Stomach (tissue), 8 donors: ENCODE measurements at regions not wholly inside any gene's neighbourhood (a gene's known extent, or its start where the extent isn't known, plus 50 kb on each side); places are given as distances from the start of the nearest gene placed in this dataset.
A peak's percentile ranks its signal among the peaks of the same experiment; 100 is the strongest.

Experiments
- DNase-seq, 2 donors: peaks; one replicate each; pipeline versions ENCODE4 v3.0.0 to v3.0.0-alpha.2; 2013 to 2019
- H3K27ac ChIP-seq, 5 donors: fragments of 200-600 bp in 4 of 5; sonication (generic) in 4 of 5; one replicate each; pipeline ENCODE4 v1.5.1; 2013 to 2019; ENCODE audit warnings: mild to moderate bottlenecking in 1 of 5, moderate library complexity in 1 of 5
- H3K27me3 ChIP-seq, 3 donors: fragments of 200-600 bp; sonication (generic); one replicate each; pipeline ENCODE4 v1.5.1; 2017 to 2019; ENCODE audit warnings: mixed run types in 1 of 3
- H3K36me3 ChIP-seq, 4 donors: fragments of 200-600 bp; sonication (generic); 1 replicate in 3 of 4; 2 replicates in 1 of 4; pipeline ENCODE4 v1.5.1; 2016 to 2019
- H3K4me1 ChIP-seq, 4 donors: fragments of 200-600 bp; sonication (generic); one replicate each; pipeline ENCODE4 v1.5.1; 2016 to 2019
- H3K4me3 ChIP-seq, 4 donors: fragments of 200-600 bp; sonication (generic) in 3 of 4; one replicate each; pipeline ENCODE4 v1.5.1; 2016 to 2019; ENCODE audit warnings: mild to moderate bottlenecking in 1 of 4
- H3K9me3 ChIP-seq, 4 donors: fragments of 200-600 bp; sonication (generic); one replicate each; pipeline ENCODE4 v1.5.1; 2016 to 2019
- CTCF ChIP-seq, 7 experiments: fragments of 450-650 bp in 4 of 7; fragments of 200-600 bp in 3 of 7; sonication (generic) in 3 of 7; IDR thresholded peaks; one replicate each; pipeline ENCODE4 v1.5.1; 2016 to 2019; ENCODE audit warnings: antibody characterized with exemption in 7 of 7, control low read depth in 2 of 7, mild to moderate bottlenecking in 1 of 7
- EP300 ChIP-seq: sonication (generic); formaldehyde crosslinking; IDR thresholded peaks from one replicate; pipeline ENCODE4 v1.6.1; 2017; ENCODE audit warnings: antibody characterized with exemption
- POLR2A ChIP-seq, 4 donors: fragments of 450-650 bp; IDR thresholded peaks; one replicate each; pipeline ENCODE4 v1.6.1; 2016; ENCODE audit warnings: antibody characterized with exemption in 4 of 4, control low read depth in 2 of 4, mild to moderate bottlenecking in 1 of 4, moderate library complexity in 1 of 4
- POLR2AphosphoS5 ChIP-seq, 3 donors: sonication (generic); formaldehyde crosslinking; IDR thresholded peaks; one replicate each; pipeline ENCODE4 v1.6.1; 2016; ENCODE audit warnings: antibody characterized with exemption in 3 of 3
- whole genome bisulfite sequencing, 5 donors: extraction: QIAGEN DNeasy Blood & Tissue Kit in 3 of 5; methylation state at CpG; one replicate each; pipeline versions ENCODE4 v1.1.5 to v1.1.7; 2013 to 2018; 5-methylcytosine and 5-hydroxymethylcytosine counted together
- intact Hi-C: fragments of 100-400 bp; cut with DNase I; formaldehyde crosslinking; loops from one replicate; pipeline ENCODE4 v1.15.1; 2023; ENCODE audit warnings: low total_unique reads
- donor health status: healthy with polysubstance abuse.
- donor health status: Bipolar disorder and iron deficiency.
- donor health status: healthy.

- Histone ChIP-seq H3K27me3 (no peaks in the 10 kb centered on the region), H3K36me3 (no peaks in the 10 kb centered on the region), H3K4me3 (no peak overlapping the region), H3K27ac (no peak overlapping the region), H3K9me3 (no peaks in the 10 kb centered on the region), H3K4me1 (peaks cover 0 to 11% (median 0%) of the 10 kb centered on the region in 4 donors)
- TF ChIP-seq CTCF (IDR thresholded peaks at IDR 0.05) = no peak
- TF ChIP-seq POLR2AphosphoS5 (IDR thresholded peaks at IDR 0.05) = no peak
- TF ChIP-seq EP300 = no peak
- TF ChIP-seq POLR2A (IDR thresholded peaks at IDR 0.05) = no peak
- intact Hi-C loops = no loop called here
- DNase-seq = no peak
- WGBS, 5 donors = 92 to 94% (median 93%) methylated on average over 2 of the region's 2 CpGs
These were observed 460.7 kb downstream of the INSC start for GRCh38 chr11:15575409-15575808.

GRCh38 chr11:15576769-15577168, 462.0 kb downstream of the INSC start:
- intact Hi-C loops = no loop called here
- no peak for DNase-seq
- Histone ChIP-seq H3K4me1 (peaks cover 0 to 11% (median 0%) of the 10 kb centered on the region in 4 donors), H3K4me3 (no peak overlapping the region), H3K36me3 (no peaks in the 10 kb centered on the region), H3K27ac (peak overlapping the region in 2 of 5 donors; percentile 37 to 38), H3K27me3 (no peaks in the 10 kb centered on the region), H3K9me3 (no peaks in the 10 kb centered on the region)
- 81 to 91% (median 84%) methylated on average over 4 of the region's 4 CpGs for WGBS, 5 donors
- no peak for TF ChIP-seq CTCF (IDR thresholded peaks at IDR 0.05)
- TF ChIP-seq POLR2AphosphoS5 (IDR thresholded peaks at IDR 0.05) = no peak
- TF ChIP-seq EP300 = no peak
- TF ChIP-seq POLR2A (IDR thresholded peaks at IDR 0.05) = no peak

GRCh38 chr11:15577519-15577918, 462.8 kb downstream of the INSC start:
- peaks cover 0 to 11% (median 0%) of the 10 kb centered on the region in 4 donors for H3K4me1 ChIP-seq
- 69 to 81% (median 78%) methylated on average over 2 of the region's 2 CpGs for WGBS, 5 donors
- no peak overlapping the region for H3K4me3 ChIP-seq
- H3K36me3 ChIP-seq = no peaks in the 10 kb centered on the region
- intact Hi-C loops = no loop called here
- peak overlapping the region in 2 of 5 donors; percentile 56 to 58 for H3K27ac ChIP-seq
- no peak for TF ChIP-seq CTCF (IDR thresholded peaks at IDR 0.05)
- TF ChIP-seq POLR2A (IDR thresholded peaks at IDR 0.05) = no peak
- no peak for TF ChIP-seq EP300
- TF ChIP-seq POLR2AphosphoS5 (IDR thresholded peaks at IDR 0.05) = no peak
- no peak for DNase-seq
- no peaks in the 10 kb centered on the region for H3K9me3 ChIP-seq
- no peaks in the 10 kb centered on the region for H3K27me3 ChIP-seq

- 80 to 90% (median 86%) methylated on average over 12 of the region's 12 CpGs for WGBS, 5 donors
- intact Hi-C loops = no loop called here
These were observed 464.7 kb downstream of the INSC start for GRCh38 chr11:15579287-15580001.

More at GRCh38 chr11:15579287-15580001, 464.7 kb downstream of the INSC start:
- H3K27ac ChIP-seq = peak overlapping the region in 2 of 5 donors; percentile 58 to 61
- no peak overlapping the region for H3K4me3 ChIP-seq
- peaks cover 0 to 11% (median 0%) of the 10 kb centered on the region in 4 donors for H3K4me1 ChIP-seq
- H3K9me3 ChIP-seq = no peaks in the 10 kb centered on the region
- no peaks in the 10 kb centered on the region for H3K27me3 ChIP-seq
- DNase-seq = no peak
- TF ChIP-seq EP300 (no peak), CTCF (IDR thresholded peaks at IDR 0.05) (no peak), POLR2A (IDR thresholded peaks at IDR 0.05) (no peak), POLR2AphosphoS5 (IDR thresholded peaks at IDR 0.05) (no peak)
- H3K36me3 ChIP-seq = no peaks in the 10 kb centered on the region
